HL-60 (cell line): ENCODE measurements at regions not wholly inside any gene's neighbourhood (a gene's known extent, or its start where the extent isn't known, plus 50 kb on each side); places are given as distances from the start of the nearest gene placed in this dataset.

Experiments
- GABPA ChIP-seq: IDR thresholded peaks from 2 replicates; pipeline ENCODE4 v1.6.1; 2012; ENCODE audit warnings: low read depth
- POLR2AphosphoS5 ChIP-seq: IDR thresholded peaks from 2 replicates; pipeline ENCODE4 v1.6.1; 2012; ENCODE audit warnings: low read depth
- SPI1 ChIP-seq: IDR thresholded peaks from 2 replicates; pipeline ENCODE4 v1.6.1; 2012; ENCODE audit warnings: low read depth, mild to moderate bottlenecking, borderline replicate concordance
- TF ChIP-seq, protein P1 (sequence below): IDR thresholded peaks from one replicate; pipeline ENCODE4 v1.5.1; 2011; ENCODE audit warnings: low read length, control low read depth, inconsistent platforms; ENCODE audit not compliant: insufficient read depth
- TF ChIP-seq, protein P2 (sequence below): IDR thresholded peaks from 2 replicates; pipeline ENCODE4 v1.6.1; 2012; ENCODE audit warnings: low read depth; ENCODE audit not compliant: insufficient replicate concordance

- TF ChIP-seq, protein P1, sequence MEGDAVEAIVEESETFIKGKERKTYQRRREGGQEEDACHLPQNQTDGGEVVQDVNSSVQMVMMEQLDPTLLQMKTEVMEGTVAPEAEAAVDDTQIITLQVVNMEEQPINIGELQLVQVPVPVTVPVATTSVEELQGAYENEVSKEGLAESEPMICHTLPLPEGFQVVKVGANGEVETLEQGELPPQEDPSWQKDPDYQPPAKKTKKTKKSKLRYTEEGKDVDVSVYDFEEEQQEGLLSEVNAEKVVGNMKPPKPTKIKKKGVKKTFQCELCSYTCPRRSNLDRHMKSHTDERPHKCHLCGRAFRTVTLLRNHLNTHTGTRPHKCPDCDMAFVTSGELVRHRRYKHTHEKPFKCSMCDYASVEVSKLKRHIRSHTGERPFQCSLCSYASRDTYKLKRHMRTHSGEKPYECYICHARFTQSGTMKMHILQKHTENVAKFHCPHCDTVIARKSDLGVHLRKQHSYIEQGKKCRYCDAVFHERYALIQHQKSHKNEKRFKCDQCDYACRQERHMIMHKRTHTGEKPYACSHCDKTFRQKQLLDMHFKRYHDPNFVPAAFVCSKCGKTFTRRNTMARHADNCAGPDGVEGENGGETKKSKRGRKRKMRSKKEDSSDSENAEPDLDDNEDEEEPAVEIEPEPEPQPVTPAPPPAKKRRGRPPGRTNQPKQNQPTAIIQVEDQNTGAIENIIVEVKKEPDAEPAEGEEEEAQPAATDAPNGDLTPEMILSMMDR: no peak
- TF ChIP-seq POLR2AphosphoS5 (no peak), SPI1 (no peak), GABPA (no peak)
- TF ChIP-seq, protein P2, sequence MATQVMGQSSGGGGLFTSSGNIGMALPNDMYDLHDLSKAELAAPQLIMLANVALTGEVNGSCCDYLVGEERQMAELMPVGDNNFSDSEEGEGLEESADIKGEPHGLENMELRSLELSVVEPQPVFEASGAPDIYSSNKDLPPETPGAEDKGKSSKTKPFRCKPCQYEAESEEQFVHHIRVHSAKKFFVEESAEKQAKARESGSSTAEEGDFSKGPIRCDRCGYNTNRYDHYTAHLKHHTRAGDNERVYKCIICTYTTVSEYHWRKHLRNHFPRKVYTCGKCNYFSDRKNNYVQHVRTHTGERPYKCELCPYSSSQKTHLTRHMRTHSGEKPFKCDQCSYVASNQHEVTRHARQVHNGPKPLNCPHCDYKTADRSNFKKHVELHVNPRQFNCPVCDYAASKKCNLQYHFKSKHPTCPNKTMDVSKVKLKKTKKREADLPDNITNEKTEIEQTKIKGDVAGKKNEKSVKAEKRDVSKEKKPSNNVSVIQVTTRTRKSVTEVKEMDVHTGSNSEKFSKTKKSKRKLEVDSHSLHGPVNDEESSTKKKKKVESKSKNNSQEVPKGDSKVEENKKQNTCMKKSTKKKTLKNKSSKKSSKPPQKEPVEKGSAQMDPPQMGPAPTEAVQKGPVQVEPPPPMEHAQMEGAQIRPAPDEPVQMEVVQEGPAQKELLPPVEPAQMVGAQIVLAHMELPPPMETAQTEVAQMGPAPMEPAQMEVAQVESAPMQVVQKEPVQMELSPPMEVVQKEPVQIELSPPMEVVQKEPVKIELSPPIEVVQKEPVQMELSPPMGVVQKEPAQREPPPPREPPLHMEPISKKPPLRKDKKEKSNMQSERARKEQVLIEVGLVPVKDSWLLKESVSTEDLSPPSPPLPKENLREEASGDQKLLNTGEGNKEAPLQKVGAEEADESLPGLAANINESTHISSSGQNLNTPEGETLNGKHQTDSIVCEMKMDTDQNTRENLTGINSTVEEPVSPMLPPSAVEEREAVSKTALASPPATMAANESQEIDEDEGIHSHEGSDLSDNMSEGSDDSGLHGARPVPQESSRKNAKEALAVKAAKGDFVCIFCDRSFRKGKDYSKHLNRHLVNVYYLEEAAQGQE: no peak
Measured at GRCh38 chr7:15081891-15082290, 179.3 kb upstream of the DGKB start.
